Islet of Langerhans (tissue), 1 donor: ENCODE measurements at regions not wholly inside any gene's neighbourhood (a gene's known extent, or its start where the extent isn't known, plus 50 kb on each side); places are given as distances from the start of the nearest gene placed in this dataset.
"Not testable (repeated sequence)": the region's sequence is repeated elsewhere in the genome, so short reads cannot be mapped to it uniquely, and the experiment has no call there.

ENCODE experiments used
- FAIRE-seq: peaks from one replicate; lab custom pipeline; 2011; peaks lifted over from hg19 to GRCh38; lab: Jason Lieb, UNC

DNA sequence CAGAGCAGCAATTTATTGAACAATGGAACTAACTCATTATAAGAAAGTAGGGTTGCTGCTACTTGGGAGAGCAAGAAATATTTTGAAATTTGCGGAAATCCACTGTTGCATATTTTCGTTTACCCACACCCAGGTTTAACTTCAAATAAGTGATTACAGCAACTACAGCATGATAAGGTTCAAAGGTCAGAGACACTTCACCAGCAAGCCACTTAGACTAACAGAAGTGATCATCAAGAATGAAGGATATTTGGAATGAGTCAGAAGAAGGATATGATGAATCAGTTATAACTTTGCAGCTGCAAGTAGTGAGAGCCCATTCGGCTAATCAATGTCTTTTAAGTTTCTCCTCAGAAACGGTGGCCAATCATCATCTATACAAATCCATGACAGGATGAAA is 199.3 kb downstream of the TMA16 start:
- no peak for FAIRE-seq

- FAIRE-seq, result no peak
Measured at GRCh38 chr4:163694385-163694784, 199.9 kb downstream of the TMA16 start.

DNA sequence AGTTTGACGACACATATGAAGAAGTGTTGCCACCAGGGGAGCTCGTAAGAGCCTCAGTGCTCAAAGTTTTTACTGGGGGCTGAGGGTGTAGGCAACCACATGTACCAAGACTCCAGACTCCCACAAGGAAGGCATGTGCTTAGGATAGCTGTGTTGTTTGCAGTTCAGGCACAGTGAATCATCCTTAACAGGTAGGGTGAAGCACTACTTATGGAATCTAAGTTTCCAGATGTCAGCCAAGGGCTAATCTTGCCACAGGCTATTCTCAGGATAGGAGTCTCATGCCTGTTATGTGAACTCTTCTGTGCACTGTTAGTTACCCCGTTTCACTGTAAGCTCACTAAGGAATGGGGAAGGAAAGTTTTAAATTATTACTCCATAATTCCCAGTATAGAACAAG is 202.6 kb downstream of the TMA16 start:
- no peak for FAIRE-seq

DNA sequence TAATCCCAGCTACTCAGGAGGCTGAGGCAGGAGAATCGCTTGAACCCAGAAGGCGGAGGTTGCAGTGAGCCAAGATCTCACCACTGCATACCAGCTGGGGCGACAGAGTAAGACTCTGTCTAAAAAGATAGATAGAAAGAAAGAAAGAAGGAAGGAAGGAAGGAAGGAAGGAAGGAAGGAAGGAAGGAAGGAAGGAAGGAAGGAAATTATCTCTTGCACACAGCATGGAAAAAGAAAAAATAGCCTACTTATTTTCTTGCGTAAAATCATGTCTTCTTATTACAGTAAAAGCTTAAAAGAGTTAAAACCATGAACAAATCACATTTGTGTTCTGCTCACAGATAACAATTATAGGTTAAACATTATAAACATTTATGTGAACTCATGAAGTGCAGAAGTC is 205.9 kb downstream of the TMA16 start:
- not testable (repeated sequence) for FAIRE-seq

DNA sequence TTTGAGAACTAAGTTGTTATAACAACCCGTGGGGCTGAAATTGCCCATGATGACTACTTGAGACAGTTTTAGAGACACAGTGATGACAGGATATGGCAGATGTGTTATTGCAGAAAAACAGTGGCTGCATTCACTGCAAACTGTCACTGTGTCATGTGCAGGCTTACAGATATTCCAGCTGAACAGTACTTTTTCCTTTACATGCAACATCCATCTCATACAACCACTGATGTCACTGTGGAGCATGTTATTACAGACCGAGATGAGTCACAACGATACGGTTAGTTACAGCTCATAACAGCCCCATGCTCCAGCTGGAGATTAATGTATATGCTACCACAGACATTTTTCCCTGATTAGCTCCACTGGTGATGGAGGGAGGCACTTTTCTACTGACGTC is 207.4 kb downstream of the TMA16 start:
- FAIRE-seq, result no peak

GRCh38 chr4:163702736-163703135 is 208.2 kb downstream of the TMA16 start:
- FAIRE-seq, result no peak

GRCh38 chr4:163703251-163703650 is 208.8 kb downstream of the TMA16 start:
- FAIRE-seq, result no peak

GRCh38 chr4:163707873-163708272 is 213.4 kb downstream of the TMA16 start:
- FAIRE-seq, result no peak

- no peak for FAIRE-seq
Measured at GRCh38 chr4:163709601-163710000, 215.1 kb downstream of the TMA16 start.

GRCh38 chr4:163710158-163710557 is 215.7 kb downstream of the TMA16 start:
- FAIRE-seq, result no peak

- FAIRE-seq, result not testable (repeated sequence)
Measured at GRCh38 chr4:163724495-163724894, 230.0 kb downstream of the TMA16 start.

- FAIRE-seq, result no peak
Measured at GRCh38 chr4:163726641-163727040, 232.2 kb downstream of the TMA16 start.

DNA sequence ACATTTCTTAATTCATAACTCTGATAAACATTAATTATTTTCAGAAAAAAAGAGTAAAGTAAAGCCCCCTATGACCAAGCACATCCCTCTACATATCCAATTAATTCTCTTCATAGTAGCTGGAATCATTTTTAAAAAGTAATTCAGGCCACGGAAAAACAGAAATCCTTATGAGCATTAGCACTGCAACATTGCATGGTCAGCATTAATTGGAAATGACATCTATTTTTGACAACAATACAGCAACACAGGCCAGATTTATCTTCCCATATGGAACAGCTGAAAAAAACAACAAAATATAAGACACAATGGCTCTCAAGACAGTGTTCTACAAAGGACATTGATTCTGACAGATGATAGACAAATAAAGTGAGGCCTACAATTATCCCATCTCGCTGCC is 236.6 kb downstream of the TMA16 start:
- no peak for FAIRE-seq

DNA sequence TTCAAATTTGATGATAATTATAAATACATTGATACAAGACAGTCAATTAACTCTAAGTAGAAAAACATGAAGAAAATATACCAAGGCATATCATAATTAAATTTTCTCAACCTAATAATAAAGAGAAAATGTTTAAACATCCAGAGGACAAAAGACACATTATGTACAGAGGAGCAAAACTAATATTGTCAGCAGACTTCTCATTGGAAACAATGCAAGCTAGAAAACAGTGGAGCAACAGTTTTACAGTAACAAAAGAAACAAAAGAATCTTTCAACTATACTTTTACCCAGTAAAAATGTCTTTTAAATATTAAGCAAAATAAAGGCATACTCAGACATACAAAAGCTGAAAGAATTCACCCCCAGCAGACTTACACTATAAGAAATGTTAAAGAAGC is 238.0 kb downstream of the TMA16 start:
- FAIRE-seq, result no peak

- FAIRE-seq, result no peak
Measured at GRCh38 chr4:163736876-163737275, 242.4 kb downstream of the TMA16 start.

GRCh38 chr4:163737846-163738245 is 243.4 kb downstream of the TMA16 start:
- FAIRE-seq, result not testable (repeated sequence)

DNA sequence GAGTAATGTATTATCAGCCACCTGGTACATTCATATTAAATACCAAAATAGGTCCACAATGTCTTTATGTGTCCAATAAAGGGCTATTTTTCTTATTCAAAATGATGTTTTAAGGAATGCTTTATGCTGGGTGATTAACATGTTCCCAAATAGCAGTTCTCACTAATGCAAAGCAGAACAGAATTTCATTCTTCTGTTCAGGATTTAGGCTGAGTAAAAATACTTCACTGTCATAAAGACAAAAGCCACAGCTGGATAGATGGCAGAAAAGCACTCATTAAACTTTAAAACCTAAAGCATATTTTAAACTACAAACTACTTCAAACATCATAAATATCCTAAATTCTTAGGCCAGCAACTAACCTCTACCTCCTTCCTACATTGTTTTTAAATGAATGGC is 244.0 kb downstream of the TMA16 start:
- no peak for FAIRE-seq

GRCh38 chr4:163744861-163745260 is 250.4 kb downstream of the TMA16 start:
- no peak for FAIRE-seq

DNA sequence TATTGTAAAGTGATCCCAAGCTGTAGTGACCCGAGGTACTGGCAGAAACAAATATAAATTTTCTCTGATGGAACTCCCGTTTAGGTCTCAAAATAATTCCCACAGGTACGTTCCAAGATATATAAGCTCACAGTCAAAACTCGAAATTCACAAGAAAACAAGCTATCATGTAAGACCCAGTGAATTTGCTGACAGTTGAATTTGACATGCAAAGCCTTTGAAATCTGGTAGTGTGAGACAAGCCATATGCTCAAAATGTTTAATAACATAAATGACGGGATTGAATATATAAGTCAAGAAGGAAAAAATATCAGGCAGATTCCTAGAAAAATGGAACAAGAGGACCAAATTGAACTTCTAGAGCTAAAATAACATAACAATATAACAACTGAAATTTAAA is 252.8 kb downstream of the TMA16 start:
- no peak for FAIRE-seq

DNA sequence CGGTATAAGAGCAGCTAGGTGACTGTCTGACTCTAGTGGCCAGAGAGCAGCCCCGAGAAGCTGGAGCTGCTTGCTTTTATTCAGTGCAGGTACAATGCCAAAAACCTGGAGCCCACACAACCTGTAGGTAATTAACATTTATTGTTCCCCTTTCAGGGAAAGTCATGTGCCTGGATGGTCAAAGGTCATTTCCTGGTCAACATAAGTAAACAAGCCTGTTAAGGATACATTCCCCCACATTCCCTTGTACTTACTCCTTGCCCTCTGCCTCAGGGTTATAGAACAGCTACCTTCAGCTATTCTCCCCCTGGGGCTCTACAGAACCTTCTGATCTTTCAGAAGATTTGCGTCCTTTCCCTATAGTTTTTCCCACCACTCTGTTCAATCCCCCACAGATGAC is 253.4 kb downstream of the TMA16 start:
- FAIRE-seq, result no peak

DNA sequence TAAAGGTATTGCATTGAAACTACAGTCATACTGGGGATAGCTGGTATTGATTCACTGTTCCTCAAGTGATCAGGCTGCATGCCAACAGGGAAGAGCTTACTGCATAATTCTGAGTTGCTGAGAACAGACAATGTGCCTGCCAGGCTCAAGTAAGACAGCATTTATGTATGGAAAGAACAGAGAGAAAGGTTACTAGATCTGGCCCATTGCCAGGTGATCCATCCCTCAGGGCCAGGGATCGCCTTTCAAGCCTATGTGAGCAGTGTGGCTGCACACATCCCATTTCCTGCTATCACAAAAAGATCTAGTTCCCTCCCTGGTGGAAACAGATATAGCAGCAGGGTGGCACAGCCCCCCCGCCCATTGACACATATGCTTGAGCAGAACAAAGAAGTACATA is 254.0 kb downstream of the TMA16 start:
- no peak for FAIRE-seq

GRCh38 chr4:163755013-163755412 is 260.5 kb downstream of the TMA16 start:
- no peak for FAIRE-seq

DNA sequence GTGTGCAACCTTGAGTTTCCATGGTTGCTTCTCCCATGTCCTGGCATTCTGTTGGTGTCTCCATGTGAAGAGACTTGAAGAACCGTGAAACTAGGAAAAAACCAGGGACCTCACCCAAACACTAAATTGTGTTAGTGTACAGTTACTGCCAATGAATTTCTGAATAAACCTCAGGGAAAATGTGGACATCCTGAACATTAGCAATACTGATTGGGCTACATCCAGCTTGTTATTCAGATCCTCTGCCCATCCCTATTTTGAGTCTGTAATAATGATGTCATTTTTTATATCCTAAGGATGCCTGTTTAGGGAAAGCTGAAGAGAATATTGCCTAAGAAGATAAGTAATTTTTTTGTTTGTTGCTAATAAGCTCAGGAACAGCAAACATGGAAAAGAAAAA is 262.7 kb downstream of the TMA16 start:
- no peak for FAIRE-seq

GRCh38 chr4:163758032-163758431 is 263.5 kb downstream of the TMA16 start:
- no peak for FAIRE-seq

DNA sequence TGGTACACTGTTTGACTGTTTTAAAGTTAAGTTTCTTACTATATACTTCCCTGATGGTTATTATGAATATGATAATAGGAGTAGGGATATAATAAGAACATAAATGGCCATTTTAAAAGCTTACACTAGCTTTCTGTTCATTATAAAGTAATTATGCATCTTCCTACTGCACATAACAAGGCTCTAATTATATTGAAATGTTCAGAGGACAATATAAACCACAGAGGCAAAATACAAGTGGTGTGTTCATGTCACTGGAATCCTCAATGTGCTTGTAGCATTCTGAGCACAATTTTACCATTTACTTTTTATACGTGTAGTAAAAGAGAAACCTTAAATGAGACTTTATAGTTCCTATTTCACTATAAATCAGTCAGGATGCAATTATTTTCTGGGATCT is 268.3 kb downstream of the TMA16 start:
- FAIRE-seq, result no peak
